CMK (cell line): ENCODE measurements at regions not wholly inside any gene's neighbourhood (a gene's known extent, or its start where the extent isn't known, plus 50 kb on each side); places are given as distances from the start of the nearest gene placed in this dataset.

Experiments
- DNase-seq: peaks from one replicate; pipeline ENCODE4 v3.0.0-alpha.2; 2010; ENCODE audit warnings: low read depth

DNA sequence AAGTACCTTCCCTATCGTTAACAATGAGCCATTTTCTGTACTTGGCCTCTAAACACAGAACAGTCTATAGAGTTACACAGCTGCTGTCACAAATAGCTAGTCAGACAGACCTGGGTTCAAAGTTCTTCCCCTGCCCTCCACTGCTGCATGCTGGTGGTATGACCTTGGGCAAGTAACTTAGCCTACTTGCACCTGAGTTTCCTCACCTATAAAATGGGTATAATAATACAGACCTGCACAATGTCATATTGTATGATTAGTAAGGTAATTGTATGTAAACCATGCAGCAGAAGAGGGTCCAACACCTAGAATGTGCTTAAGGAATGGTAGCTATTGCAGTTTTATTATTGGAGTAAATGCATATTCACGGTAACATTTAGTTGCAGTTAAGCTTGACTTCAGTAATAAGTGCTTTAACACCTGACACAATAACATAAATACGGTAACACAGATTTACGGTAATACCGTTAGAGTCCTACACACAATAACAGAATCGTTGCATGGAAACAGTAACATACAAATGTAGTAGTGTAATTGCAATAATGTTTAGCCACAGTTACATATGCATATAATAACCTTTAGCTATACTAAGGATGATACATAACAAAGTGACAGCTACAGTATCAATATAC, 193.3 kb upstream of the CSF3R start:
- DNase-seq, result no peak

DNA sequence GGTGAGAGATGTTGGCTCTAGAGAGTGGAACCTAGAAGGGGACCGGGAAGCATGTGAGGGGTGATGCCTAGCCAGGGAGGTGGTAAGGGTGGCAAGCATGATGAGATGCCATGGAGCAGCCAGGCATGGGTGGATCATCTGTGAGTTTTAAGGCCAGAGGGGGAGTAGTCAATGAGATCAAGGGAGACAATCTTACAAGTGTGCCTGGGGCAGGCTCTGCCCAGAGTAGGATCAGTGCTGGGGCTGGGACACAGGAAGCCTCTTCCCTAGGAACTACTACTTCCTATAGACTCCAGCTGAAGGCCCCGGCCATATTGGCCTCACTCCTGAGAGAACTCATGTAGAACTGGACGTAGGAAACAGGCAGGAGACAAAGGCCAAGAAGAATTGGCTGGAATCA, 192.4 kb upstream of the CSF3R start:
- no peak for DNase-seq

DNA sequence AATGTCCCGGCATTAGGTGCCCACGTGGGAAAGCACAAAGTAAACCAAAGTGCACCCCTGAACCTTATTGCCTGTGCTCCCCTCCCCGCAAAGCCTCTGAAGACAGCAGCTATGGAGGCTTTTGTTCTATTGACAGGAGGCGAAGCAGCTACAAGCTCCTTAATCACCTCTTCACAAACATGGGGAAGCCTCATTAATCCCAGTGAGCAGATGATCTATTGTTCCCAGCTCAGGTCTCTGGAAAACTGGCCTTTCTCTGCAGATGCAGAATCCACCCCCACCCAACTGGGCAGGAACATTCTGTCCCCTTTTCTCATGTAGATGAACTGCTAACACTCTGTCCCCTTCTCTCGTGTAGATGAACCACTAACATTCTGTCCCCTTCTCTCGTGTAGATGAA, 190.5 kb upstream of the CSF3R start:
- no peak for DNase-seq

GRCh38 chr1:36669262-36669661, 186.5 kb upstream of the CSF3R start:
- DNase-seq, result no peak

GRCh38 chr1:36667836-36668235, 185.1 kb upstream of the CSF3R start:
- DNase-seq, result no peak

GRCh38 chr1:36667256-36667655, 184.5 kb upstream of the CSF3R start:
- no peak for DNase-seq

GRCh38 chr1:36665478-36666080, 182.9 kb upstream of the CSF3R start:
- no peak for DNase-seq

GRCh38 chr1:36664571-36665287, 182.0 kb upstream of the CSF3R start:
- no peak for DNase-seq

DNA sequence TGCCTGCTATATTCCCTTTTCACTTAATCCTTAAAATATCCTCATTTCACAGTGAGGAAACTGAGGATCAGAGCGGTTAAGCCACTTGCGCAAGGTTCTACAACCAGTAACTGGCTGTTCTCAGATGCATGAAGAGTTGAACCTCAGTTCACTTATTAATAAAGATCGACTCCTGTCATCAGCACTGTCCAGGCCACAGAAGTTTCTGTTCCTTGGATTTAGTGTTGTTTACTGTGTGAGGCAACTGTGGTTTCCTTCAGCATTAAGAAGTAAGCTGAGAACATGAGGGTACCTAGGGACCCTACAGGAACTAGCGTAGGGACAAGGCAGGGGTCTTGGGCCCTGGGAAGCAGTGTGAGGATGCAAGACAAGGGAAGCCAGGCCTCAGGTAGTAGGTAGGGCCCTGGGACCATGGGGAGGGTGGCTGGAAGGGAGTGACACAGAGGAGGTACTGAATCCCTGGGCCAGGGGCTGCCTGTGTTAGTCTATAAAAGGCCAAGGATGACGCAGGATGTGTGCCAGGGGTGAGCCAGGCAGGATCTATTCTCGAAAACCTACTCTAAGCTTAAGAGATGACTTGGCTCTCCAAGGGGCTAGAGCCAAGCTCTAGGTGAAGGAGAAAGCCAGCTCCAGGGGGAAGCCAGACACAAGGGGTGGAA, 181.2 kb upstream of the CSF3R start:
- DNase-seq, result no peak

GRCh38 chr1:36658838-36659237, 176.1 kb upstream of the CSF3R start:
- DNase-seq, result no peak

GRCh38 chr1:36657826-36658225, 175.1 kb upstream of the CSF3R start:
- no peak for DNase-seq

DNA sequence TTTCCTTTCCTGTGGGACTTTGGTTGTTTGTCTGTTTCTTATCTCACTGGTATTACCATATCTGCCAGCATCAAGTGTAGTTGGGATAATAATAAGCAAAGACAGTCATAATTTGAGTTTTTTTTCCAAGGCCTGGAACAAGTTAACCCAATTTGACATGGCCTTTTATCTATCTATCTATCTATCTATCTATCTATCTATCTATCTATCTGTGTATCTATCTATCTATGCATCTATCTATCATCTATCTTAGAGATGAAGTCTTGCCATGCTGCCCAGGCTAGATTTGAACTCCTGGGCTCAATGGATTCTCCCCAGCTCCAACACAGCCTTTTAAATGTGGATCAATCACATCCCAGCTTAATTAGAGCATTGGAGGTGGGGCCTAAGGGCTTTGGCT, 174.1 kb upstream of the CSF3R start:
- DNase-seq, result no peak

GRCh38 chr1:36656271-36656670, 173.6 kb upstream of the CSF3R start:
- no peak for DNase-seq

GRCh38 chr1:36654586-36654985, 171.9 kb upstream of the CSF3R start:
- DNase-seq, result no peak

GRCh38 chr1:36653850-36654249, 171.1 kb upstream of the CSF3R start:
- no peak for DNase-seq

DNA sequence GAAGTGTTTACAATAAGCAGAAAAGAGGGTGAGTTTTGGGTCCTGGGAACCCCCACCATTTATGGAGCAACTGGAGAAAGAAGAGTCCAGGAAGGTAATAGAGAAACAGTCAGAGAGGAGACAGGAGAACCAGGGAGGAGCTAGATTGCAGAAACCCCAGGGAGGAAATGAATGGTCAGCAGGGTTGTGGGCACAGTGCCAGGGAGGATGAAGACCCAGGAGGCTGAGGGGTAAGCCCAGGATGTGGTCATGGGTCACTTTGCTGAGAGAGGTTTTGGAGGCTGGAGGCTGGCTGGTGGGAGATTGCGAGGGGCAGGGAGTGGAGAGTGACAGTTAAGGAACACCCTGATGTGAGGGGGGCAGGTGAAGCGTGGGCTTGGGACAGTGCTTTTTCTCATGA, 169.9 kb upstream of the CSF3R start:
- DNase-seq, result no peak

DNA sequence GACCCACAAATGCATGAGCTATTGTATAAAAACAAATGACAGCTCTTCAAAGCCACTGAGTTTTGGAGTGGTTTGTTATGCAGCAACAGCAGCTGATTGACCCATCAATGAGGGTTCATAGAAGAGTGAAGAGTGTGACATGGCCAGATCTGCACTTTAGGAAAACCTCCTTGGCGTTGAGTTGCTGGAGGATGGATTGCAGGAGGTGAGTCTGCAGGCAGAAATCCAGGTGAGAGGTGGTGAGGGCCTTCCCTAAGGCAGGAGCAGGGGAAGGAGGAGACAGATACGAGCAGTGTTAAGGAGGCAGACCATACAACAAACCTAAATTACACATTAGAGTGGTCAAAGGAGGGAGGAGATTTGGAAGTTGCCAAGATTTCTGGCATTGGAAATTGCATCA, 169.3 kb upstream of the CSF3R start:
- no peak for DNase-seq

DNA sequence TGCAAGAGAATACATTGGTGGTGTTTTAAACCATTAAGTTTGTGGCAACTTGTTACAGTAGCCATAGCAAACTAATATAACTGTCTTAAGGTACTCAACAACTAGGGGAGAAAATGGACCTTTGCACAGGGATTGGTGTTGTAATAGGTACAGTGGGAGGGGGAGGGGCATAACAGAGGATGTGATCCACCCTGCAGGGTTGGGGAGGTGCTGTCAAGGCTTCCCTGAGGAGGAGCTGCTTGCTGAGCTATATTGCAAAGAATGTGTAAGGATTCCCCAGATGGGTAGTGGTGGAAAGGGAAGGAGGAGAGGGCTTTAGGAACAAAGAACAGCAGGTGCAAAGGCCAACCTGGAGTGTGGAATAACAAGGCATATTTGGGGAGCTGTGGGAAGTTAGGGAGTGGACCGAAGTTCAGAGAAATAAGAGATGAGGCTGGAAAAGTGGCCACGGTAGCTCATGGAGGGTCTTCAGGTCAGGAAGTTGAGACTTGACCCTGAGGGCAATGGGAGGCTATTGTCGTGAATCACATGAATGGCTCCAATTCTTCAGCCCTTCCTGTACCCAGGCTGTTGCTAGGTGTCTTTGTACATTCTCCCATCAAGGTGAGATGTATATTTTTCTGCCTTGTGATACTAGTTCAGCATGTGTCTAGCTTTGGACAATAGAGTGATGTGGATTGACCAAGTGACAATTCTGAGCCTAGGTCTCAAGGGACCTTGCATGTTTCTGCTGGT, 168.6 kb upstream of the CSF3R start:
- DNase-seq, result no peak

DNA sequence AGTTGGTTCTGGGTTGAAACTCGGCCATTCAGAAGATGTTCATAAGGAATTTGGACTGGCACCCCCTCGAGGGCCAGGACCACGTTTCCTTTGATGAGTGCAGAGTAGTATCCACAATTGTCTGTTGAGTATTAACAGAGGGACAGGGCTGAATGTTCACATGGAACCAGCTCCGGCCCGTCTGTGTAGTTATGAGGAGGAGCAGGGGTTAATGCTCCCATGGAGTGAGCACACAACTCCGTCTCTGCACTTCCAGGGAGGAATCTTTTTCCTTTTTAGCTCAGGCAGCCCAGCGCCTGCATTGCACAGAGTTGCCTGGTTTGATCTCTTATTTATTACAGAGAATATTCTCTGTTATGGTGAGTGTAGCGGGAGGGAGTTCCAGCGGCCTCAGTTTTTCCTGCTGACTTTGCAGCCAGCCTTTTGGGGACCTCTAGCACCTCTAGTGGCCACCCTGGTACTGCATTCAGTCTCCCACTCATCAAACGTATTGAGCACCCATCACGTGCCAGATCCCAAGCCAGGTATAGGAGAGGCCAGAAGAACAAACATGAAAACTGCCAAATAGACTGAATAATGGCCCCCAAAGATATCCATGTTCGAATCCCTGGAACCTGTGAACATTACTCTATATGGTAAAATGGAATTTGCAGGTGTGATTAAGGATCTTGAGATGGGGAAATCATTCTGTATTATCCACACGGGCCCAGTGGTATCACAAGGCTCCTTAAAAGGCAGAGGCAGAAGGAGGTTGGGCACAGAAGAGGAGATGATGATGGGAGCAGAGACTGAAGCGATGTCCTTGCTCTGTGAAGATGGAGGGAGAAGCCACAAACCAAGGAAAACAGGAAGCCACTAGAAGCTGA, 167.7 kb upstream of the CSF3R start:
- peak; percentile 9 for DNase-seq

- DNase-seq, result no peak
Observed at GRCh38 chr1:36645867-36646266, 163.2 kb upstream of the CSF3R start.

DNA sequence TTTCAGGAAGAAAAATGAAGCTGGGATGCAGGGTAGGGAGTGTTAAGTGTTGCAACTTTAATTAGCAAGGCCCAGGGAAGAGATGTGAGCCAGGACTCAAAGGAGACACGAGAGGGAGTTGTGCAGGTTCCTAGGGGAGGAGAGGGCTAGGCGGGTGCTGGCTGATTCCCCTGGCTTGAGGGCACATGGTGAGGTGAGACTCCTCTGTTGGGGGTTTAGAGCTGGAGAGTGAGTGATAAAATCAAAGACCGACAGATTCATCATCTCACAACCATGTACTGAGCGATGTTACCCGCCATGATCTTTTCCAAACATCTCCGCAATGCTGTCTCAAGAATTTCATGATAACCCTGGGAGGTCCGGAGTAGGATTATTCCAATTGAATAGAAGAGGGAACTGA, 161.8 kb upstream of the CSF3R start:
- DNase-seq, result no peak
